ENCODE measurements at regions not wholly inside any gene's neighbourhood (a gene's known extent, or its start where the extent isn't known, plus 50 kb on each side); places are given as distances from the start of the nearest gene placed in this dataset.

- no peak for TF ChIP-seq MAX (IDR thresholded peaks at IDR 0.05; ENCODE audit: low read depth, low read length)
- TF ChIP-seq MYC (IDR thresholded peaks at IDR 0.05; ENCODE audit: low read depth, low read length) = no peak
- no peak for TF ChIP-seq POLR2A (IDR thresholded peaks at IDR 0.05; ENCODE audit: extremely low read depth, insufficient read length)
- TF ChIP-seq CTCF (IDR thresholded peaks at IDR 0.05; ENCODE audit: low read depth, low read length) = no peak
These were observed 174.4 kb upstream of the FGGY start for GRCh38 chr1:59122527-59122926.

Measured in NB4 (cell line).